Liver (tissue), 8 donors: ENCODE measurements at regions not wholly inside any gene's neighbourhood (a gene's known extent, or its start where the extent isn't known, plus 50 kb on each side); places are given as distances from the start of the nearest gene placed in this dataset.

Experiments
- DNase-seq: peaks from one replicate; pipeline ENCODE4 v3.0.0-alpha.2; 2017; ENCODE audit warnings: low spot score
- H3K27ac ChIP-seq, 2 donors: one replicate each; pipeline ENCODE4 v1.7.0; 2013; ENCODE audit warnings: inconsistent platforms in 2 of 2, low read length in 2 of 2, control low read depth in 1 of 2, low read depth in 1 of 2, mild to moderate bottlenecking in 1 of 2
- H3K27me3 ChIP-seq, 4 donors: one replicate each; pipeline versions ENCODE4 v1.6.1 to v1.7.0; 2013; ENCODE audit warnings: low read length in 3 of 4, inconsistent platforms in 1 of 4, mild to moderate bottlenecking in 1 of 4, moderate library complexity in 1 of 4; ENCODE audit not compliant: control insufficient read depth in 4 of 4, insufficient read depth in 4 of 4
- H3K36me3 ChIP-seq, 4 donors: one replicate each; pipeline versions ENCODE4 v1.6.1 to v1.7.0; 2013; ENCODE audit warnings: low read length in 3 of 4, mild to moderate bottlenecking in 3 of 4, low read depth in 1 of 4, moderate library complexity in 1 of 4; ENCODE audit not compliant: control insufficient read depth in 4 of 4, insufficient read depth in 3 of 4
- H3K4me1 ChIP-seq, 4 donors: one replicate each; pipeline versions ENCODE4 v1.6.1 to v1.7.0; 2013; ENCODE audit warnings: low read length in 3 of 4, mild to moderate bottlenecking in 3 of 4, moderate library complexity in 1 of 4; ENCODE audit not compliant: control insufficient read depth in 4 of 4, insufficient read depth in 4 of 4
- H3K4me3 ChIP-seq, 3 donors: one replicate each; pipeline versions ENCODE4 v1.6.1 to v1.7.0; 2013; ENCODE audit warnings: low read length in 3 of 3, control low read depth in 1 of 3, low read depth in 1 of 3, mild to moderate bottlenecking in 1 of 3
- H3K9ac ChIP-seq, 2 donors: one replicate each; pipeline ENCODE4 v1.7.0; 2013; ENCODE audit warnings: low read length in 2 of 2, mild to moderate bottlenecking in 2 of 2, moderate library complexity in 2 of 2, control low read depth in 1 of 2, low read depth in 1 of 2
- H3K9me3 ChIP-seq, 4 donors: one replicate each; pipeline versions ENCODE4 v1.6.1 to v1.7.0; 2013; ENCODE audit warnings: low read length in 3 of 4; ENCODE audit not compliant: control insufficient read depth in 4 of 4
- ATF3 ChIP-seq: IDR thresholded peaks from 2 replicates; pipeline ENCODE4 v1.6.1; 2016; ENCODE audit warnings: antibody characterized with exemption
- CTCF ChIP-seq: fragments of 150-350 bp; IDR thresholded peaks from 2 replicates; pipeline ENCODE4 v1.5.1; 2017; ENCODE audit warnings: improper control_type of control experiment, low read depth, low read length; ENCODE audit not compliant: missing input control
- EGR1 ChIP-seq, 2 donors: IDR thresholded peaks; 2 replicates each; pipeline ENCODE4 v1.6.1; 2016 to 2018; ENCODE audit warnings: antibody characterized with exemption in 2 of 2, low read depth in 2 of 2
- FOXA1 ChIP-seq: IDR thresholded peaks from 2 replicates; pipeline ENCODE4 v1.6.1; 2016; ENCODE audit warnings: antibody characterized with exemption
- FOXA2 ChIP-seq: IDR thresholded peaks from 2 replicates; pipeline ENCODE4 v1.6.1; 2016; ENCODE audit warnings: antibody characterized with exemption
- GABPA ChIP-seq, 2 donors: IDR thresholded peaks in 1 of 2; conservative IDR thresholded peaks in 1 of 2; 2 replicates each; pipeline ENCODE4 v1.6.1; 2016; ENCODE audit warnings: antibody characterized with exemption in 2 of 2, mild to moderate bottlenecking in 1 of 2, moderate library complexity in 1 of 2
- HNF4A ChIP-seq, 2 donors: conservative IDR thresholded peaks; 2 replicates each; pipeline ENCODE4 v1.6.1; 2016; ENCODE audit warnings: antibody characterized with exemption in 2 of 2, mild to moderate bottlenecking in 2 of 2
- HNF4G ChIP-seq: IDR thresholded peaks from 2 replicates; pipeline ENCODE4 v1.6.1; 2016; ENCODE audit warnings: antibody characterized with exemption
- JUND ChIP-seq, 2 donors: IDR thresholded peaks; 2 replicates each; pipeline ENCODE4 v1.6.1; 2016; ENCODE audit warnings: antibody characterized with exemption in 2 of 2
- MAX ChIP-seq: IDR thresholded peaks from 2 replicates; pipeline ENCODE4 v1.6.1; 2016; ENCODE audit warnings: antibody characterized with exemption
- NR2F2 ChIP-seq: IDR thresholded peaks from 2 replicates; pipeline ENCODE4 v1.6.1; 2016; ENCODE audit warnings: antibody characterized with exemption
- RAD21 ChIP-seq, 2 donors: IDR thresholded peaks; 2 replicates each; pipeline ENCODE4 v1.6.1; 2016; ENCODE audit warnings: antibody characterized with exemption in 2 of 2, mild to moderate bottlenecking in 2 of 2
- REST ChIP-seq: IDR thresholded peaks from 2 replicates; pipeline ENCODE4 v1.6.1; 2016; ENCODE audit warnings: antibody characterized with exemption, mild to moderate bottlenecking
- RXRA ChIP-seq, 2 donors: IDR thresholded peaks; 2 replicates each; pipeline ENCODE4 v1.6.1; 2017 to 2018; ENCODE audit warnings: antibody characterized with exemption in 2 of 2, mild to moderate bottlenecking in 1 of 2
- SP1 ChIP-seq: IDR thresholded peaks from 2 replicates; pipeline ENCODE4 v1.6.1; 2018; ENCODE audit warnings: antibody characterized with exemption, mild to moderate bottlenecking
- TAF1 ChIP-seq: conservative IDR thresholded peaks from 2 replicates; pipeline ENCODE4 v1.6.1; 2016; ENCODE audit warnings: antibody characterized with exemption, mild to moderate bottlenecking
- YY1 ChIP-seq: IDR thresholded peaks from 2 replicates; pipeline ENCODE4 v1.6.1; 2016; ENCODE audit warnings: antibody characterized with exemption, mild to moderate bottlenecking
- ZBTB33 ChIP-seq: IDR thresholded peaks from 2 replicates; pipeline ENCODE4 v1.6.1; 2016; ENCODE audit warnings: antibody characterized with exemption
- WGBS: extraction: QIAGEN DNeasy Blood & Tissue Kit; methylation state at CpG from one replicate; pipeline ENCODE4 v1.1.7; 2013; 5-methylcytosine and 5-hydroxymethylcytosine counted together
- donor health status: healthy.
- donor health status: healthy.
- donor health status: healthy.
- donor health status: healthy.
- donor health status: healthy.

GRCh38 chr3:65024148-65024547 lies 336.3 kb upstream of the ADAMTS9 start:
- H3K9me3 ChIP-seq: no peaks in the 10 kb centered on the region
- peaks cover 0 to 1% (median under 1%) of the 10 kb centered on the region in 4 donors for H3K4me1 ChIP-seq
- no peaks in the 10 kb centered on the region for H3K27me3 ChIP-seq
- H3K27ac ChIP-seq: no peak overlapping the region
- TF ChIP-seq FOXA1 (no peak), EGR1 (IDR thresholded peaks at IDR 0.05; ENCODE audit: low read depth in 2 of 2) (no peak), JUND (IDR thresholded peaks at IDR 0.05) (no peak), TAF1 (no peak)
- DNase-seq: no peak
- H3K4me3 ChIP-seq: no peak overlapping the region
- no peaks in the 10 kb centered on the region for H3K36me3 ChIP-seq
- H3K9ac ChIP-seq: no peak overlapping the region
- WGBS: 95% methylated on average over 7 of the region's 7 CpGs

GRCh38 chr3:65020281-65021160 lies 332.7 kb upstream of the ADAMTS9 start:
- WGBS: 77% methylated on average over 5 of the region's 5 CpGs
- Histone ChIP-seq H3K36me3 (no peaks in the 10 kb centered on the region), H3K9ac (no peak overlapping the region), H3K4me3 (no peak overlapping the region), H3K27me3 (no peaks in the 10 kb centered on the region), H3K4me1 (peaks cover 0 to 6% (median 2%) of the 10 kb centered on the region in 4 donors), H3K9me3 (no peaks in the 10 kb centered on the region), H3K27ac (no peak overlapping the region)
- no peak for DNase-seq
- TF ChIP-seq RXRA (IDR thresholded peaks at IDR 0.05): no peak
- no peak for TF ChIP-seq MAX
- TF ChIP-seq TAF1: no peak
- no peak for TF ChIP-seq ATF3
- TF ChIP-seq YY1: no peak
- TF ChIP-seq RAD21 (IDR thresholded peaks at IDR 0.05): no peak
- no peak for TF ChIP-seq ZBTB33
- no peak for TF ChIP-seq EGR1 (IDR thresholded peaks at IDR 0.05; ENCODE audit: low read depth in 2 of 2)
- TF ChIP-seq CTCF: no peak
- TF ChIP-seq JUND (IDR thresholded peaks at IDR 0.05): no peak
- TF ChIP-seq SP1: no peak
- TF ChIP-seq REST: no peak
- no peak for TF ChIP-seq NR2F2
- no peak for TF ChIP-seq GABPA (IDR thresholded peaks at IDR 0.05 in 1 of 2, conservative IDR thresholded peaks at IDR 0.05 in 1 of 2)
- TF ChIP-seq FOXA1: no peak
- no peak for TF ChIP-seq HNF4A (conservative IDR thresholded peaks at IDR 0.05)
- no peak for TF ChIP-seq FOXA2
- TF ChIP-seq HNF4G: no peak
